Activated CD8-positive, alpha-beta T cell treated with anti-CD3 and anti-CD28 coated beads for 36 hours (primary cell): ENCODE measurements at regions not wholly inside any gene's neighbourhood (a gene's known extent, or its start where the extent isn't known, plus 50 kb on each side); places are given as distances from the start of the nearest gene placed in this dataset.

Experiments used
- ATAC-seq: fragments of 200-7000 bp; cut with Tn5 transposase; one replicate; pipeline ENCODE4 v1.10.0; 2021; ENCODE audit warnings: mild to moderate bottlenecking, moderate library complexity
- CTCF ChIA-PET: fragments of 350-600 bp; sonication (Branson Sonifier 250); formaldehyde crosslinking; loops from one replicate; lab custom pipeline; 2021; ENCODE audit warnings: antibody characterized with exemption; lab: Charles Lee
- POLR2A ChIA-PET: fragments of 350-600 bp; sonication (Branson Sonifier 250); formaldehyde crosslinking; loops from one replicate; lab custom pipeline; 2021; ENCODE audit warnings: antibody characterized with exemption; lab: Charles Lee
- DNase-seq: peaks from one replicate; pipeline ENCODE4 v3.0.0-alpha.2; 2020
- H3K27ac Mint-ChIP-seq: one replicate; pipeline ENCODE4 v1.8.0; 2021; ENCODE audit warnings: mild to moderate bottlenecking, mixed read lengths
- H3K27me3 Mint-ChIP-seq: one replicate; pipeline ENCODE4 v1.8.0; 2021; ENCODE audit warnings: mixed read lengths
- H3K36me3 Mint-ChIP-seq: one replicate; pipeline ENCODE4 v1.8.0; 2021; ENCODE audit warnings: low read depth, mixed read lengths
- H3K4me1 Mint-ChIP-seq: one replicate; pipeline ENCODE4 v1.8.0; 2021; ENCODE audit warnings: low read depth, mixed read lengths
- H3K4me3 Mint-ChIP-seq: one replicate; pipeline ENCODE4 v1.8.0; 2021; ENCODE audit warnings: mild to moderate bottlenecking, moderate library complexity, mixed read lengths
- H3K9me3 Mint-ChIP-seq: one replicate; pipeline ENCODE4 v1.8.0; 2021; ENCODE audit warnings: mixed read lengths
- intact Hi-C: fragments of 100-400 bp; cut with micrococcal nuclease; formaldehyde crosslinking; loops from one replicate; pipeline ENCODE4 v1.10.0; 2022
- TF ChIP-seq, protein P1 (sequence below): fragments of 200-600 bp; IDR thresholded peaks from one replicate; pipeline ENCODE4 v1.8.0; 2022; ENCODE audit warnings: antibody characterized with exemption, mild to moderate bottlenecking

- intact Hi-C loops: no loop called here
- ChIA-PET POLR2A (no interaction called here), CTCF (no interaction called here)
- TF ChIP-seq, protein P1, sequence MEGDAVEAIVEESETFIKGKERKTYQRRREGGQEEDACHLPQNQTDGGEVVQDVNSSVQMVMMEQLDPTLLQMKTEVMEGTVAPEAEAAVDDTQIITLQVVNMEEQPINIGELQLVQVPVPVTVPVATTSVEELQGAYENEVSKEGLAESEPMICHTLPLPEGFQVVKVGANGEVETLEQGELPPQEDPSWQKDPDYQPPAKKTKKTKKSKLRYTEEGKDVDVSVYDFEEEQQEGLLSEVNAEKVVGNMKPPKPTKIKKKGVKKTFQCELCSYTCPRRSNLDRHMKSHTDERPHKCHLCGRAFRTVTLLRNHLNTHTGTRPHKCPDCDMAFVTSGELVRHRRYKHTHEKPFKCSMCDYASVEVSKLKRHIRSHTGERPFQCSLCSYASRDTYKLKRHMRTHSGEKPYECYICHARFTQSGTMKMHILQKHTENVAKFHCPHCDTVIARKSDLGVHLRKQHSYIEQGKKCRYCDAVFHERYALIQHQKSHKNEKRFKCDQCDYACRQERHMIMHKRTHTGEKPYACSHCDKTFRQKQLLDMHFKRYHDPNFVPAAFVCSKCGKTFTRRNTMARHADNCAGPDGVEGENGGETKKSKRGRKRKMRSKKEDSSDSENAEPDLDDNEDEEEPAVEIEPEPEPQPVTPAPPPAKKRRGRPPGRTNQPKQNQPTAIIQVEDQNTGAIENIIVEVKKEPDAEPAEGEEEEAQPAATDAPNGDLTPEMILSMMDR: no peak
- H3K36me3 Mint-ChIP-seq: no peaks in the 10 kb centered on the region
- H3K9me3 Mint-ChIP-seq: no peaks in the 10 kb centered on the region
- H3K4me1 Mint-ChIP-seq: no peaks in the 10 kb centered on the region
- no peak for DNase-seq
- no peak overlapping the region for H3K27ac Mint-ChIP-seq
- H3K4me3 Mint-ChIP-seq: no peak overlapping the region
- ATAC-seq: no peak
- H3K27me3 Mint-ChIP-seq: peaks cover 14% of the 10 kb centered on the region
Observed at GRCh38 chr17:34125010-34125409, 130.1 kb upstream of the CCL2 start.

- Mint-ChIP-seq H3K36me3 (no peaks in the 10 kb centered on the region), H3K4me1 (no peaks in the 10 kb centered on the region), H3K27ac (no peak overlapping the region), H3K4me3 (no peak overlapping the region), H3K9me3 (no peaks in the 10 kb centered on the region), H3K27me3 (peaks cover 12% of the 10 kb centered on the region)
- ChIA-PET POLR2A (no interaction called here), CTCF (no interaction called here)
- TF ChIP-seq, protein P1: no peak
- ATAC-seq (no peak), DNase-seq (no peak)
- intact Hi-C loops: no loop called here
Observed at GRCh38 chr17:34125921-34126320, 129.2 kb upstream of the CCL2 start.

DNA sequence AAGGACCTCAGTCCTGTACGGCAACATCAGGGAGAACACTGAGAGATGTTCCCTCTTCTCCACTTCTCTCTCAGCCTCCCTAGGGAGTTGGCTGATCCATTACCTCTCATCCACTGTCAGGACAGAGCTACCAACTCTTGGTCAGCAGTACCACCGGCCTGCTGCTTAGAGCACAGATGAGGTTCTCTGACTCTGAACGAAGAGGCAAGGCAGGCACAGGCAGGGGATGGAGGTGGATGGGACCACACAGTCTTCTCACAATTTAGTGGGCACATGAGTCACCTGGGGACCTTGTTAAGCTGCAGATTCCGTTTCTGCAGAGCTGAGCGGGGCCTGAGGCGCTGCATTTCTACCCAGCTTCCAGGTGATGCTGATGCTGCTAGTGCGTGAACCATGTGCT lies 128.6 kb upstream of the CCL2 start:
- TF ChIP-seq, protein P1: no peak
- H3K4me3 Mint-ChIP-seq: no peak overlapping the region
- DNase-seq (no peak), ATAC-seq (no peak)
- H3K27ac Mint-ChIP-seq: no peak overlapping the region
- no peaks in the 10 kb centered on the region for H3K9me3 Mint-ChIP-seq
- H3K4me1 Mint-ChIP-seq: no peaks in the 10 kb centered on the region
- ChIA-PET CTCF (no interaction called here), POLR2A (no interaction called here)
- H3K27me3 Mint-ChIP-seq: peaks cover 9% of the 10 kb centered on the region
- no peaks in the 10 kb centered on the region for H3K36me3 Mint-ChIP-seq
- intact Hi-C loops: no loop called here

DNA sequence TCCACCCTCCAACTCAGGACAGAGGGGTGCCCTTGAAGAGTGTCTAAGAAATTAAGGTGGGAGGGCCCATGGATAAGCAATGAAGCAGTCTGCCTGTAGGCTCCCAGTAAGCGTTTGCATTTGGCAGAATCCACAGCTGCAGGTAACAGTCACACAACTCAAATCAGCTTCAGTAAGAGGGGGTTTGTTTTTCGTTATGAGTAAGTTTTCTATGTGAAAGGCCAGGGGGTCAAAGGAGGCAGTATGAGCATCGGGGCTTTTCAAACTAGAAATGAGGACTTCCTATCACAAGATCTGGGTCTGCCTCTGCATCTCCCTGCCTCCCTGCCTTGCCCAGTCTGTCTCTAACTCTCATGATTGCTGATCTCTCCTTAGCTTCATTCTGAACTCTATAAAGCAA lies 128.1 kb upstream of the CCL2 start:
- H3K36me3 Mint-ChIP-seq: no peaks in the 10 kb centered on the region
- no peak overlapping the region for H3K4me3 Mint-ChIP-seq
- H3K4me1 Mint-ChIP-seq: no peaks in the 10 kb centered on the region
- CTCF ChIA-PET: no interaction called here
- POLR2A ChIA-PET: no interaction called here
- H3K27ac Mint-ChIP-seq: no peak overlapping the region
- H3K9me3 Mint-ChIP-seq: no peaks in the 10 kb centered on the region
- peaks cover 6% of the 10 kb centered on the region for H3K27me3 Mint-ChIP-seq
- intact Hi-C loops: no loop called here
- DNase-seq (no peak), ATAC-seq (no peak)
- TF ChIP-seq, protein P1: no peak

- Mint-ChIP-seq H3K27ac (no peak overlapping the region), H3K9me3 (no peaks in the 10 kb centered on the region), H3K4me3 (no peak overlapping the region), H3K4me1 (no peaks in the 10 kb centered on the region), H3K27me3 (peaks cover 3% of the 10 kb centered on the region), H3K36me3 (no peaks in the 10 kb centered on the region)
- DNase-seq (no peak), ATAC-seq (no peak)
- intact Hi-C loops: no loop called here
- ChIA-PET POLR2A (no interaction called here), CTCF (no interaction called here)
- TF ChIP-seq, protein P1: no peak
Observed at GRCh38 chr17:34130544-34130943, 124.5 kb upstream of the CCL2 start.
